GM19240 (cell line): ENCODE measurements at regions not wholly inside any gene's neighbourhood (a gene's known extent, or its start where the extent isn't known, plus 50 kb on each side); places are given as distances from the start of the nearest gene placed in this dataset.
"Not testable (repeated sequence)": the region's sequence is repeated elsewhere in the genome, so short reads cannot be mapped to it uniquely, and the experiment has no call there.

Experiments used
- DNase-seq: peaks from one replicate; pipeline ENCODE4 v3.0.0; 2011; ENCODE audit warnings: low spot score; ENCODE audit not compliant: insufficient read length

DNA sequence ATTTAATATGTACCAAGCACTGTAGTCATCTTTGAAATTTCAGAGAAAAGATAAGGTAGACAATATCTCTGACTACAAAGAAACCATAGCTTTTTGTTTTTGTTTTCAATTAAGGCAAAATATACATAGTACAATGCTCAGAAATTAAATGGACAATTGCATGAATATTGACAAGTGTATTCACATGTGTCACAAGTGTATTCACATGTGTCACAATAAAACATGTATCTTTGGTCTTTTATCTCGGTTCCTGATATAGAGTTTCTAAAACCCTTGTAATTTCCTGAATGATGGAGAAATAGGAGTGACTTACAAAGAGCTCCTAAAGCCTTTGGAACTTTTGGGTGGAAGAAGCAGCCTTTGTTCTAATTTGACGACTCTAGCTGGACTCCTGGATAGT lies 756.4 kb downstream of the EPHA4 start:
- no peak for DNase-seq

DNA sequence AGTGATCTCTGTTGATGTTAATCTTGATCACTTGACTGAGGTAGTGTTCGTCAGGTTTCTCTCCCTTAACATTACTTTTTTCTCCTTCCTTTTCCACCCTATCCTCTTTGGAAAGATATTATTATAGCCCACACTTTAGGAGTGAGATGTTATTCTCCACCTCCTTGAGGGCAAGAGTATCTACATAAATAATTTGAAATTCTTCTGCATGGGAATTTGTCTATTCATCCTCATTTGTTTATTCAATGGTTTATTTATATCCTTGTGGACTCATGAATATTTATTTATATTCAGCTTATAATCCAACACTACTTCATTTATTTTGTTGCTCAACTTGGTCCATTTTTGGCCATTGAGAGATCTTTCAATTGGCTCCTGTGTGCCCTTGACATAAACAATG lies 750.4 kb downstream of the EPHA4 start:
- no peak for DNase-seq

- DNase-seq = not testable (repeated sequence)
Observed at GRCh38 chr2:220823590-220823989, 748.5 kb downstream of the EPHA4 start.

DNA sequence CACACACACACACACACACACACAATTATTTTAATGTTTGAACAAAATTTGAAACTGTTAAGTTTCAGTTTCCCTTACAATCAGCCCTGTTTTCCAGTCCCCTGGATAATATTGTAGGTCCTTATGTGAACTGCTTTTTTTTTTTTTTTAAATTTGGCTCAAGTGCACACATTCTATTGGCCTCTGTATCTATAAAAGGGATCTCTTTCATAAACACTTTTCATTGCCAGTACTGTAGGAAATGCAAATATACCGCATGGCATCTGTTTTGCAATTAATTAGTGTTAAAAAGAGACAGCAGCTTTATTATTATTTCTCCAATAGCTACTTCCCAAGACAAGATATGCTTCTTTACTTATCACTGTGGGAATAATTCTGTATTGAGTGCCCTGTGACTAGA lies 738.7 kb downstream of the EPHA4 start:
- no peak for DNase-seq

DNA sequence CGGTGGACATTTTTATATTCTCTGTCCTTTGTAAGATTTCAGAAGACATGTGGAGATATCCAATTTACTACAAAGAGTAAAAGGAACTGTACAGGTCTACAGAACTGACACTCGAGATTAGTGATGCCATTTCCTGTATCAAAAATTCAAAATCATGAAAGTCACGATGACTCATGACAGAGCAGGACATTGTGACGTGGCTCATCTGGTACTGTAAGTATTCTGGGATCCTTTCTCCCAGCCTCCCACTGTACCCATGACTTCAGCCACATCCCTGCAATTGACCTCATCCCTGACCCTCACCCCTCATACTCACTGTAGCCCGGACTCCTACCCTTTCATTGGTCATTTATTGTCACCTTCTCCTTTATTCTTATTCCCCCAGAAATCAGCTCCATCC lies 736.5 kb downstream of the EPHA4 start:
- DNase-seq = no peak

- DNase-seq = no peak
Observed at GRCh38 chr2:220837226-220837625, 734.9 kb downstream of the EPHA4 start.

- no peak for DNase-seq
Observed at GRCh38 chr2:220842901-220843665, 729.0 kb downstream of the EPHA4 start.

DNA sequence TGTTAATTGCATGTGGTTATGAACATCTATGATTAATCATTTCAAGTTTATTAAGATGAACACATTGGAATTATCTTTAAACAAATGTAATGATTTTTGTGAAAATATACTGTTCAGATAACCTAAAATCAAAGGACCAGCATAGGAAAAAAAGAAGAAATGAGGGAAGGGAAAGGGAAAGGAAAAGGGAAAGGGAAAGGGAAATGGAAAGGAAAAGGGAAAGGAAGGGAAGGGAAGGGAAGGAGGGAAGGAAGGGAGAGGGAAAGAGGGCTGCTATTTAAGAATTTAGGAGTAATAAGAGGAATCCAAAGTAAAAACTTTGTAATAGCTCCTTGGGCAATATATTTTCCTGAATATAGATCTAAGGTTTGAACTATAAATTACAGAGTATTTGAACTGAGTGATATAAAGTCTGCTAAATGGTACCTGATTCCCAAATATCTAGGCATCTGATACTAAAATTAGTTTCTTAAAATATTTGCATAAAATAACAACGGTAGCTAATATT lies 726.3 kb downstream of the EPHA4 start:
- DNase-seq = no peak

- DNase-seq = no peak
Observed at GRCh38 chr2:220847006-220847405, 725.1 kb downstream of the EPHA4 start.

- DNase-seq = no peak
Observed at GRCh38 chr2:220847589-220847988, 724.5 kb downstream of the EPHA4 start.

- no peak for DNase-seq
Observed at GRCh38 chr2:220849433-220849832, 722.7 kb downstream of the EPHA4 start.

GRCh38 chr2:220850116-220850515 lies 722.0 kb downstream of the EPHA4 start:
- DNase-seq = no peak

GRCh38 chr2:220855296-220855695 lies 716.8 kb downstream of the EPHA4 start:
- no peak for DNase-seq

- DNase-seq = no peak
Observed at GRCh38 chr2:220856486-220856885, 715.6 kb downstream of the EPHA4 start.

- no peak for DNase-seq
Observed at GRCh38 chr2:220857368-220857767, 714.7 kb downstream of the EPHA4 start.

GRCh38 chr2:220858101-220858500 lies 714.0 kb downstream of the EPHA4 start:
- no peak for DNase-seq

DNA sequence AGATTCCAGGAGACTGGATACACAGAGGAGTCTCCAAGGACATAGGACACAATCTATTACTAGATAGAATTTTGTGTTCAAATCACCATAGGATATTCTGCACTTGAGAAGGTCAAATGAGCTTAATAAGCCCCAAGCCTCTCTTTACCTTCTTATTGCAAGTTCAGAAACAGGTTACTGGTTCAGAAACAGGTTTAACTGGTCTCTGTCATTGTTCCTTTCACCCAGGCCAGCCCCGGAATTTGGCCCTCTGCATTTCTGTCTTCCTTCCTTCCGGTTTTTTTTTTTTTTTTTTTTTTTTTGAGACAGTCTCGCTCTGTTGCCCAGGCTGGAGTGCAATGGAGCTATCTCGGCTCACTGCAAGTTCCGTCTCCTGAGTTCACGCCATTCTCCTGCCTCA lies 700.2 kb downstream of the EPHA4 start:
- no peak for DNase-seq

- no peak for DNase-seq
Observed at GRCh38 chr2:220876080-220876824, 695.9 kb downstream of the EPHA4 start.

GRCh38 chr2:220877491-220877890 lies 694.6 kb downstream of the EPHA4 start:
- DNase-seq = no peak

- DNase-seq = no peak
Observed at GRCh38 chr2:220877897-220878296, 694.2 kb downstream of the EPHA4 start.

DNA sequence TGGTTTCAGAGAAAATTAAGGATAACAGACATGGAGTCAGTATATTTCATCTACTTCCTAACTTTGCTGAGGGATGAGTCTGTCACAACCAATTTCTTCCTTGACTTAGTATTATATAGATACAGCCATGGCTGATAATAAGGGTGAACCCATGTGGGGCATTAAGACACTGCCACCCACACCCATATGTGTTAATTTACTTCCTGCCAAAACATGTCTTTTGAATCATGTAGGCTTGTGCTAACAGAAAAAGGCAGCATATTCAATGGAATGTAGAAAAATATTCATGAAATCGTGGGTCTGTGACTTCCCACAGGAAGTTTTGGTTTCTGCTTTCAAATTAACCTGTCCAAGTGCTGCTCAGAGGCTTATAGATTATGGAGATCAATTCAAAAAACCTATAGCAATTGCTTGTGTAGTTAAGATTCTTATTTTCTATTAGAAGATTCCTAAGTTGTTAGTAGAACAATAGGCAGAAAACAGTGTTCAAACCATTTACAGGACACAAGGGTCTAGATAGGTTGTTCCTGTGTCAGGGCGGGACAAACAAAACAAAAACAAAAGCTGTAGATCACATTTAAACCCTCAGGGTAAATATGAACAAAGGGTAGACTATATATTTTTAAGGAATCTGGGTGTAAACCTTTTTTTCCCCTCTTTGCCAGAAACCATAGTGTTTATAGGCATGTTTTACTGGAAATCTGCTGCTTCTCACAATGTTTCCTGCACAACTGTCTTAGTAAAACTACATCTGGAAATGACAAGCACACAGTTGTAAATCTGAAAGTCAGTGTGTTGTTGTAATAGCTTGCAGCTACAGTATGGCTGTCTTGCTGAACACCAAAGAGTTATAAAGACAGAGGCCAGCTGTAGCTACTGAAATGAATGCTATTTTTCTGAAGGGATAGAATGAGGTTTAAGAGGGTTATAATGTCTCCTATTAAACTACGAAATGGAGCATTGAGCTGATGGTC lies 691.2 kb downstream of the EPHA4 start:
- DNase-seq = no peak

DNA sequence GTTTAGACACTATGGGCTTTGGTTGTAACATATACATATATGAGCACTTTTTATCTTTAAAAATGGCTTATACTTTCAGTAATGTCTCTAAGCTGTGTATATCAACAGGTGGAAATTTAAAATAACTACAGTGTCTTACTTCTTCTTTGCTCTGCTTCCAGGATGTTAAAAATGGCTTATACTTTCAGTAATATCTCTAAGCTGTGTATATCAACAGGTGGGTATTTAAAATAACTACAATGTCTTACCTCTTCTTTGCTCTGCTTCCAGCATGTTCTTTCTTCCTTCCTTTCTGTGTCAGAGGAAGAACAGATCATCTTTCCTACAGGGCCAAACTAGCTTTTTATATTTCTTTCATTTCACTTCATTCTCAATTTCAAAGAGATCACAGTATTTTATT lies 689.6 kb downstream of the EPHA4 start:
- no peak for DNase-seq
